ENCODE measurements at regions not wholly inside any gene's neighbourhood (a gene's known extent, or its start where the extent isn't known, plus 50 kb on each side); places are given as distances from the start of the nearest gene placed in this dataset.

GRCh38 chr3:124666067-124666466 lies 64.2 kb upstream of the UMPS start:
- Histone ChIP-seq H3K4me1 (ENCODE audit: insufficient read depth) (no peaks in the 10 kb centered on the region), H3K9me3 (no peaks in the 10 kb centered on the region), H3K27me3 (no peaks in the 10 kb centered on the region), H3K4me3 (no peak overlapping the region), H3K27ac (no peak overlapping the region), H3K36me3 (no peaks in the 10 kb centered on the region)
- no peak for DNase-seq
- 71 to 85% (median 85%) methylated on average over 5 of the region's 5 CpGs for WGBS, 3 donors
- intact Hi-C loops (cut with DNase I) = no loop called here
- TF ChIP-seq POLR2A (IDR thresholded peaks at IDR 0.05) (no peak), EP300 (IDR thresholded peaks at IDR 0.05) (no peak), CTCF (IDR thresholded peaks at IDR 0.05) (no peak)

GRCh38 chr3:124669470-124669869 lies 60.8 kb upstream of the UMPS start:
- intact Hi-C loops (cut with DNase I) = no loop called here
- H3K36me3 ChIP-seq = no peaks in the 10 kb centered on the region
- H3K27me3 ChIP-seq = no peaks in the 10 kb centered on the region
- TF ChIP-seq EP300 (IDR thresholded peaks at IDR 0.05) (no peak), CTCF (IDR thresholded peaks at IDR 0.05) (no peak), POLR2A (IDR thresholded peaks at IDR 0.05) (no peak)
- no peak overlapping the region for H3K4me3 ChIP-seq
- no peaks in the 10 kb centered on the region for H3K9me3 ChIP-seq
- no peak for DNase-seq
- H3K27ac ChIP-seq = no peak overlapping the region
- no peaks in the 10 kb centered on the region for H3K4me1 ChIP-seq (ENCODE audit: insufficient read depth)
- WGBS, 3 donors = 48 to 61% (median 54%) methylated on average over 3 of the region's 3 CpGs

- Histone ChIP-seq H3K36me3 (no peaks in the 10 kb centered on the region), H3K27ac (no peak overlapping the region), H3K27me3 (no peaks in the 10 kb centered on the region), H3K4me3 (no peak overlapping the region), H3K4me1 (ENCODE audit: insufficient read depth) (no peaks in the 10 kb centered on the region), H3K9me3 (no peaks in the 10 kb centered on the region)
- TF ChIP-seq CTCF (IDR thresholded peaks at IDR 0.05) = no peak
- no peak for TF ChIP-seq EP300 (IDR thresholded peaks at IDR 0.05)
- no peak for TF ChIP-seq POLR2A (IDR thresholded peaks at IDR 0.05)
- 86 to 92% (median 89%) methylated on average over 5 of the region's 5 CpGs for WGBS, 3 donors
- DNase-seq = no peak
- intact Hi-C loops (cut with DNase I) = no loop called here
Measured at GRCh38 chr3:124671106-124671505, 59.1 kb upstream of the UMPS start.

- DNase-seq = no peak
- Histone ChIP-seq H3K27me3 (no peaks in the 10 kb centered on the region), H3K4me3 (no peak overlapping the region), H3K27ac (no peak overlapping the region), H3K4me1 (ENCODE audit: insufficient read depth) (no peaks in the 10 kb centered on the region), H3K9me3 (no peaks in the 10 kb centered on the region), H3K36me3 (no peaks in the 10 kb centered on the region)
- intact Hi-C loops (cut with DNase I) = no loop called here
- 71 to 79% (median 75%) methylated on average over 13 of the region's 13 CpGs for WGBS, 3 donors
- TF ChIP-seq POLR2A (IDR thresholded peaks at IDR 0.05) (no peak), EP300 (IDR thresholded peaks at IDR 0.05) (no peak), CTCF (IDR thresholded peaks at IDR 0.05) (no peak)
Measured at GRCh38 chr3:124674336-124674735, 55.9 kb upstream of the UMPS start.

DNA sequence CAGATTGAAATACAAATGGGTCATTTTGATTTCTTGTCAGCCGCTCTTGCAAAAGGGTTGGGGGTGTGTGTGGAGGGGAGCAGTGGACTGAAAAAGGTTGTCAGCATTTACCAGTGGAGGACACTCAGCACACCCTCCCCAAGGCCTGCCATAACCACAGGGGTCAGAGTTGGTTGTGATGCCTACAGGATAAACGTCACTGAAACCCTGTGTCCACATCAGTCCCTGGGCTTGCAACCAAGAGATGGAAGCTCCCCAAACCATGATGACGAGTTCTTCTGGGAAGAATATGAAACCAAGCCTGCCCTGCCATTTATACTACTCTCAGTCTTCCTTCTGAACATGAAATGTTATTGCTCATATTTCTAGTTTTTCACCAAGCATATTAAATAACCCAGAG lies 54.0 kb upstream of the UMPS start:
- Histone ChIP-seq H3K36me3 (no peaks in the 10 kb centered on the region), H3K4me3 (no peak overlapping the region), H3K27me3 (no peaks in the 10 kb centered on the region), H3K9me3 (no peaks in the 10 kb centered on the region), H3K27ac (no peak overlapping the region), H3K4me1 (ENCODE audit: insufficient read depth) (no peaks in the 10 kb centered on the region)
- DNase-seq = no peak
- 72 to 77% (median 74%) methylated on average over 3 of the region's 3 CpGs for WGBS, 3 donors
- TF ChIP-seq CTCF (IDR thresholded peaks at IDR 0.05) = no peak
- no peak for TF ChIP-seq EP300 (IDR thresholded peaks at IDR 0.05)
- no peak for TF ChIP-seq POLR2A (IDR thresholded peaks at IDR 0.05)
- intact Hi-C loops (cut with DNase I) = no loop called here
